GM18951 (cell line): ENCODE measurements at regions not wholly inside any gene's neighbourhood (a gene's known extent, or its start where the extent isn't known, plus 50 kb on each side); places are given as distances from the start of the nearest gene placed in this dataset.

Source experiments
- POLR2A ChIP-seq: IDR thresholded peaks from 4 replicates; pipeline ENCODE4 v1.6.1; 2011; ENCODE audit warnings: mild to moderate bottlenecking; ENCODE audit not compliant: insufficient read length, insufficient read depth; ENCODE audit errors: extremely low read depth
- in situ Hi-C: fragments of 300-500 bp; cut with MboI; formaldehyde crosslinking; loops from one replicate; pipeline ENCODE4 v1.12.0; 2022; ENCODE audit warnings: low sequenced_read_pairs, mixed read lengths, inconsistent platforms; ENCODE audit not compliant: unreplicated experiment

GRCh38 chr1:192518700-192519099 is 56.9 kb upstream of the RGS1 start:
- in situ Hi-C loops, result no loop called here
- no peak for TF ChIP-seq POLR2A

- in situ Hi-C loops, result no loop called here
These were observed 53.8 kb upstream of the RGS1 start for GRCh38 chr1:192521734-192522133.

GRCh38 chr1:192522673-192523072 is 52.9 kb upstream of the RGS1 start:
- in situ Hi-C loops, result no loop called here
- TF ChIP-seq POLR2A, result no peak

More at GRCh38 chr1:192521734-192522133, 53.8 kb upstream of the RGS1 start:
- no peak for TF ChIP-seq POLR2A

GRCh38 chr1:192524223-192524622 is 51.4 kb upstream of the RGS1 start:
- in situ Hi-C loops, result no loop called here
- no peak for TF ChIP-seq POLR2A
